Loucy (cell line): ENCODE measurements at regions not wholly inside any gene's neighbourhood (a gene's known extent, or its start where the extent isn't known, plus 50 kb on each side); places are given as distances from the start of the nearest gene placed in this dataset.

ENCODE experiments used
- H2AFZ ChIP-seq: fragments of 200-600 bp; sonication (generic); 2 replicates; pipeline ENCODE4 v1.6.0; 2016; ENCODE audit warnings: antibody characterized with exemption, mild to moderate bottlenecking, low read length, moderate library complexity
- H3F3A ChIP-seq: fragments of 200-600 bp; 2 replicates; pipeline ENCODE4 v1.6.0; 2016; ENCODE audit warnings: antibody characterized with exemption, low read depth, mild to moderate bottlenecking
- H3K27me3 ChIP-seq: fragments of 200-600 bp; sonication (generic); 2 replicates; pipeline ENCODE4 v1.6.1; 2014; ENCODE audit warnings: low read length, mild to moderate bottlenecking; ENCODE audit not compliant: insufficient read depth, poor library complexity, severe bottlenecking
- H3K36me3 ChIP-seq: fragments of 200-600 bp; sonication (generic); 2 replicates; pipeline ENCODE4 v1.6.1; 2016; ENCODE audit warnings: low read length; ENCODE audit not compliant: insufficient read depth
- H3K4me1 ChIP-seq: fragments of 200-600 bp; sonication (generic); 2 replicates; pipeline ENCODE4 v1.5.1; 2014; ENCODE audit warnings: low read length, mild to moderate bottlenecking; ENCODE audit not compliant: insufficient read depth, poor library complexity, severe bottlenecking
- H3K4me2 ChIP-seq: fragments of 200-600 bp; sonication (generic); 2 replicates; pipeline ENCODE4 v1.6.0; 2014; ENCODE audit warnings: antibody characterized with exemption, low read length, low read depth, mild to moderate bottlenecking; ENCODE audit not compliant: poor library complexity, severe bottlenecking
- H3K4me3 ChIP-seq: fragments of 200-600 bp; sonication (generic); 2 replicates; pipeline ENCODE4 v1.5.1; 2014; ENCODE audit warnings: low read length, mild to moderate bottlenecking, mixed read lengths; ENCODE audit not compliant: poor library complexity, severe bottlenecking
- H3K79me2 ChIP-seq: fragments of 200-600 bp; sonication (generic); 2 replicates; pipeline ENCODE4 v1.6.1; 2014; ENCODE audit warnings: low read length; ENCODE audit not compliant: insufficient read depth
- H3K9ac ChIP-seq: fragments of 200-600 bp; sonication (generic); 2 replicates; pipeline ENCODE4 v1.6.0; 2014; ENCODE audit warnings: mild to moderate bottlenecking, low read depth, low read length, moderate library complexity; ENCODE audit not compliant: poor library complexity, severe bottlenecking
- H3K9me2 ChIP-seq: fragments of 200-600 bp; sonication (generic); replicated peaks from 2 replicates; pipeline ENCODE4 v1.6.1; 2016; ENCODE audit warnings: low read depth, low read length, mixed read lengths
- H3K9me3 ChIP-seq: fragments of 200-600 bp; sonication (generic); 2 replicates; pipeline ENCODE4 v1.6.1; 2014; ENCODE audit warnings: mild to moderate bottlenecking, antibody characterized with exemption, low read length, low read depth; ENCODE audit not compliant: insufficient read depth
- H4K20me1 ChIP-seq: fragments of 200-600 bp; sonication (generic); 2 replicates; pipeline ENCODE4 v1.6.0; 2014; ENCODE audit warnings: antibody characterized with exemption, low read length, mild to moderate bottlenecking; ENCODE audit not compliant: insufficient read depth, poor library complexity, severe bottlenecking
- CTCF ChIP-seq: fragments of 200-600 bp; sonication (generic); conservative IDR thresholded peaks from 2 replicates; pipeline ENCODE4 v1.5.1; 2014; ENCODE audit warnings: mild to moderate bottlenecking, antibody characterized with exemption, low read length
- EZH2phosphoT487 ChIP-seq: fragments of 200-600 bp; IDR thresholded peaks from 2 replicates; pipeline ENCODE4 v1.6.1; 2018; ENCODE audit warnings: antibody characterized with exemption, mild to moderate bottlenecking, moderate library complexity, borderline replicate concordance

DNA sequence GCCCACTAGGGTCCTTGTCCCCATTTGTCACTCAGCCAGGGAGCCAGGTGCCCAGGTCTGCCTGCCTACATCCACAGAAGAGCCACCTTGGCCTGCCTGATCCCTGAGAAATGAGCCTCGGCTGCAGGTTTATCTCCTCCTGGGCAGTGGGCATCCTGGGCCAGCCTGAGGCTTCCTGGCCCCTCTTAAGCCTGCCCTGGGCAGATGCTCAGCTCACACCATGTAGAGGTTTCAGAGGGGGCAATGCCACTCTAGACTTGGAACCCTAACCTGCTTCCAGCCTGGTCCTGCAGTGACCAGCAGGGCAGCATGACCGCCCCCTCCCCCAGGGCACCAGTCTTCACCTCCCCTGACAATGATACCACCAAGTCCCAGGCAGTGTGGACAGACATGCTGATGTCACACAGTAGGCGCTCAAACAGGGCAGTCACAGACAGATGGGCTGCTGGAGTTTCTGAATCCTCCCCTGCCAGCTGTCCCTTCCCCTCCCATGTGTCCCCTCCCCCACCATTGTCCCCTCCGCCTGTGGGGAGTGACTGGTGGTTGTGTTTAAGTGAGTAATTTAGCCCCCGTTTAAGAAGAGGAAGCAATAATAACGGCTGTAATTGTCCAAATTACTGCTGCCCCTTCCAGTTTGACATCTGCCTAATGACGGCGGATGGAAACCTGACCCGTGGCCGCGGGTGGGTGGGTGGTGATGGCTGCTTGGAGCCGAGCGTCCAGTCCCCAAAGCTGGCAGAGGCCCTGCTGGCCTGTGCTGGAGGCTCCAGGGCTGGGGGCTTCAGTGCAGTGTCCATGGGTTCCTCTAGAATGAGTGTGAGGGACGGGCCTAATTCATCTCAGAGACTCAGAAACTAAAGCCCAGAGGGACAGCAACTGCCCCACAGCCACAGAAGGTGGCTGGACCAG is 147.7 kb downstream of the BARX1 start:
- Histone ChIP-seq H3K79me2 (no peaks in the 10 kb centered on the region), H3K27me3 (no peaks in the 10 kb centered on the region)

DNA sequence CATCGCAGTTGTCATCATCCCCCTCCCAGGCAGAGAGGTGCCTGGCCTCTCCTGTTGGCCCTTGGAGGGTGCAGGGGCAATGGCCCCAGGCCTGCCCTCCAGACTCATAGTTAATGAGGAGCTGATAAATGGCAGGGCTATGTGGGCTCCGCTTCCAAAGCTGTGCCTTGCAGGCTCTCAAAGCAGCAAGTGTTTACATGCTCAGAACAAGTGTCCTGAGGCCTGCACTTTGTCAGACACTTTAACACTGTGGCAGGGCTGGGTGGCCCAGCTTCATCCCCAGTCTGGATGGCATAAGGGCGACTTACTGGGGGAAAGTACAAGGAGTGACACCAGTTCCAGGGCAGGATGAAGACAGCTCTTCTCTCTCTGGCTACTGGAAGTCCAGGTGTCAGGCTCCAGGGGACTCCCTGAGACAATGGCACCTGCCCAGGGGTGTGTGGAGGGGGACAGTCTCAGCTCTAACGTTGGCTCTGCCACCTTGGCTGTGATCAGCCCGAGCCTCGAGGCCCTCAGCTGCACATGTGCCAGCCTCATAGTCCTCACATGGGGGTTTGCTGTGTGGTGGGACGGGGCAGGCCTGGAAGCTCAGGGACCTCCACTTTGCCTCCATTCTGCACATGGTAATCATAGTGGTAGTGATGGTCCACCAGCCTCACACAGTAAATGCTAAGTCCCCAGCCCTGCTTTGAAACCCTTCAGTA is 153.4 kb downstream of the BARX1 start:
- Histone ChIP-seq H3K36me3 (no peaks in the 10 kb centered on the region), H4K20me1 (no peaks in the 10 kb centered on the region), H3K4me1 (no peaks in the 10 kb centered on the region), H3K4me3 (no peak overlapping the region), H3K4me2 (no peak overlapping the region), H3K9me3 (no peaks in the 10 kb centered on the region; the same call in 1 of the 2 replicates), H3K27me3 (no peaks in the 10 kb centered on the region), H2AFZ (no peak overlapping the region), H3F3A (no peaks in the 10 kb centered on the region), H3K79me2 (no peaks in the 10 kb centered on the region), H3K9ac (no peak overlapping the region), H3K9me2 (no peaks in the 10 kb centered on the region)
- TF ChIP-seq CTCF, result no peak
- no peak for TF ChIP-seq EZH2phosphoT487

More for the DNA sequence above, 147.7 kb downstream of the BARX1 start:
- no peak overlapping the region for H3K9ac ChIP-seq
- no peaks in the 10 kb centered on the region for H3F3A ChIP-seq
- TF ChIP-seq CTCF, result no peak
- TF ChIP-seq EZH2phosphoT487, result no peak
- H3K36me3 ChIP-seq, result no peaks in the 10 kb centered on the region
- no peaks in the 10 kb centered on the region; the same call in 1 of the 2 replicates for H3K9me3 ChIP-seq
- no peak overlapping the region for H3K4me3 ChIP-seq
- H3K4me2 ChIP-seq, result no peak overlapping the region
- H4K20me1 ChIP-seq, result no peaks in the 10 kb centered on the region
- H2AFZ ChIP-seq, result no peak overlapping the region
- H3K9me2 ChIP-seq, result no peaks in the 10 kb centered on the region
- H3K4me1 ChIP-seq, result no peaks in the 10 kb centered on the region

- H3K4me1 ChIP-seq, result no peaks in the 10 kb centered on the region
- H3K36me3 ChIP-seq, result no peaks in the 10 kb centered on the region
- H2AFZ ChIP-seq, result no peak overlapping the region
- no peaks in the 10 kb centered on the region for H4K20me1 ChIP-seq
- TF ChIP-seq CTCF (no peak), EZH2phosphoT487 (no peak)
- no peaks in the 10 kb centered on the region for H3K9me2 ChIP-seq
- H3F3A ChIP-seq, result no peaks in the 10 kb centered on the region
- H3K4me2 ChIP-seq, result no peak overlapping the region
- no peaks in the 10 kb centered on the region for H3K27me3 ChIP-seq
- no peaks in the 10 kb centered on the region for H3K79me2 ChIP-seq
- no peaks in the 10 kb centered on the region; the same call in 1 of the 2 replicates for H3K9me3 ChIP-seq
- no peak overlapping the region for H3K4me3 ChIP-seq
- no peak overlapping the region for H3K9ac ChIP-seq
These were observed 154.0 kb downstream of the BARX1 start for GRCh38 chr9:93801120-93801519.
